ENCODE measurements at regions not wholly inside any gene's neighbourhood (a gene's known extent, or its start where the extent isn't known, plus 50 kb on each side); places are given as distances from the start of the nearest gene placed in this dataset.

- no peak for DNase-seq
Measured at GRCh38 chr12:46131732-46132469, 136.9 kb downstream of the SLC38A1 start.

GRCh38 chr12:46127656-46128055 lies 137.3 kb upstream of the SCAF11 start:
- DNase-seq, result no peak

GRCh38 chr12:46126050-46126727 lies 135.8 kb upstream of the SCAF11 start:
- peak; percentile 7 for DNase-seq

- DNase-seq, result peak; percentile 47
Measured at GRCh38 chr12:46124848-46125619, 134.7 kb upstream of the SCAF11 start.

GRCh38 chr12:46124132-46124847 lies 133.9 kb upstream of the SCAF11 start:
- DNase-seq, result no peak

- DNase-seq, result no peak
Measured at GRCh38 chr12:46112364-46112763, 122.0 kb upstream of the SCAF11 start.

GRCh38 chr12:46111715-46112114 lies 121.3 kb upstream of the SCAF11 start:
- no peak for DNase-seq

GRCh38 chr12:46110928-46111699 lies 120.7 kb upstream of the SCAF11 start:
- no peak for DNase-seq

- DNase-seq, result peak; percentile 68
Measured at GRCh38 chr12:46110223-46110611, 119.8 kb upstream of the SCAF11 start.

GRCh38 chr12:46109343-46110222 lies 119.2 kb upstream of the SCAF11 start:
- no peak for DNase-seq

- DNase-seq, result no peak
Measured at GRCh38 chr12:46108721-46109120, 118.3 kb upstream of the SCAF11 start.

- DNase-seq, result no peak
Measured at GRCh38 chr12:46107591-46107990, 117.2 kb upstream of the SCAF11 start.

GRCh38 chr12:46105735-46106134 lies 115.4 kb upstream of the SCAF11 start:
- no peak for DNase-seq

GRCh38 chr12:46103559-46104383 lies 113.4 kb upstream of the SCAF11 start:
- no peak for DNase-seq

- DNase-seq, result no peak
Measured at GRCh38 chr12:46101485-46101869, 111.1 kb upstream of the SCAF11 start.

- DNase-seq, result no peak
Measured at GRCh38 chr12:46100551-46101484, 110.4 kb upstream of the SCAF11 start.

GRCh38 chr12:46089414-46090162 lies 99.2 kb upstream of the SCAF11 start:
- no peak for DNase-seq

- no peak for DNase-seq
Measured at GRCh38 chr12:46087916-46088439, 97.6 kb upstream of the SCAF11 start.

All from NCI-H2029 (cell line).